ENCODE measurements at regions not wholly inside any gene's neighbourhood (a gene's known extent, or its start where the extent isn't known, plus 50 kb on each side); places are given as distances from the start of the nearest gene placed in this dataset.

DNA sequence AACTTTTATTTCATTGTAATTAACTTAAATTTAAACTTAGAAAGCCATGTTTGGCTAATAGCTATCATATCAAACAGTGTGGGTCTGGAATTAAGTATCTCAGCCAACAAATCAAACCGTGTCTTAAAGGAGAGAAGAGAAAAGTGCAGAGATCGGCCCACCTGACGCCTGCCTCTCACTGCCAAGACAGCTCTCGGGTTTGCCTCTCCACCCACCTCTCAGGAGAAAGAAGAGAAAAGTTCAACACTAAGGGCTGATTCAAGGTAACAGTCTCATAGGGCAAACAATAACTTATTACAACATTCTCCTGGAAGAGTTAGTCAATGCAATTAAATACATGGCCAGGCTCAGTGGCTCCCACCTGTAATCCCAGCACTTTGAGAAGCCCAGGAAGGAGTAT, 64.8 kb upstream of the PRR20G start:
- Histone ChIP-seq H3K4me2 (ENCODE audit: low read length) (no peak overlapping the region), H3K79me2 (ENCODE audit: insufficient read depth, low read length) (no peaks in the 10 kb centered on the region), H3K9ac (ENCODE audit: low read length) (no peak overlapping the region), H3K9me2 (ENCODE audit: insufficient read depth) (no peaks in the 10 kb centered on the region), H2AFZ (ENCODE audit: low read depth, low read length, poor library complexity, severe bottlenecking) (no peak overlapping the region), H3K9me3 (ENCODE audit: control insufficient read depth in 1 of 2, insufficient read depth in 1 of 2, low read depth in 1 of 2, low read length in 2 of 2) (peaks cover 5 to 6% of the 10 kb centered on the region in 2 experiments; a peak in 2 of 4 replicates), H4K20me1 (ENCODE audit: insufficient read depth) (no peaks in the 10 kb centered on the region), H3K27ac (ENCODE audit: low read depth, low read length) (no peak overlapping the region), H3K4me3 (replicated peaks in 1 of 2; ENCODE audit: low read depth in 1 of 2, low read length in 2 of 2) (no peak overlapping the region), H3K4me1 (ENCODE audit: control insufficient read depth in 1 of 2, insufficient read depth in 2 of 2, low read length in 2 of 2) (no peaks in the 10 kb centered on the region), H3K27me3 (ENCODE audit: insufficient read depth, low read length) (no peaks in the 10 kb centered on the region), H3K36me3 (ENCODE audit: control insufficient read depth in 1 of 2, insufficient read depth in 2 of 2, low read length in 2 of 2) (no peaks in the 10 kb centered on the region)
- no TSS peak for BruUV-seq (replicated peaks)
- intact Hi-C loops (cut with micrococcal nuclease), result no loop called here
- no peak for DNase-seq (ENCODE audit: low read depth, low spot score)
- no peak for ATAC-seq
- POLR2A ChIA-PET, result no interaction called here
- TF ChIP-seq EZH2 (IDR thresholded peaks at IDR 0.05), result no peak
- no peak for TF ChIP-seq POLR2A (IDR thresholded peaks at IDR 0.05; ENCODE audit: borderline replicate concordance, extremely low read depth, insufficient read depth, insufficient read length)
- no peak for TF ChIP-seq RAD21 (IDR thresholded peaks at IDR 0.05; ENCODE audit: low read depth)
- no peak for TF ChIP-seq TCF7L2 (IDR thresholded peaks at IDR 0.05; ENCODE audit: borderline replicate concordance, extremely low read depth, insufficient read depth, insufficient read length)
- no peak for TF ChIP-seq EZH2phosphoT487 (IDR thresholded peaks at IDR 0.05; ENCODE audit: borderline replicate concordance)
- no peak for TF ChIP-seq SP1 (IDR thresholded peaks at IDR 0.05; ENCODE audit: low read depth)
- no peak for TF ChIP-seq ZNF274 (IDR thresholded peaks at IDR 0.05; ENCODE audit: low read depth, low read length)
- no peak for TF ChIP-seq CBX3 (IDR thresholded peaks at IDR 0.05; ENCODE audit: low read depth)
- RAD21 ChIA-PET (ENCODE audit: low non-redundant PET in 1 of 2, low total read pairs in 2 of 2, uncharacterized antibody in 2 of 2, unreplicated experiment in 2 of 2), result no interaction called here
- CTCF ChIA-PET, result no interaction called here

DNA sequence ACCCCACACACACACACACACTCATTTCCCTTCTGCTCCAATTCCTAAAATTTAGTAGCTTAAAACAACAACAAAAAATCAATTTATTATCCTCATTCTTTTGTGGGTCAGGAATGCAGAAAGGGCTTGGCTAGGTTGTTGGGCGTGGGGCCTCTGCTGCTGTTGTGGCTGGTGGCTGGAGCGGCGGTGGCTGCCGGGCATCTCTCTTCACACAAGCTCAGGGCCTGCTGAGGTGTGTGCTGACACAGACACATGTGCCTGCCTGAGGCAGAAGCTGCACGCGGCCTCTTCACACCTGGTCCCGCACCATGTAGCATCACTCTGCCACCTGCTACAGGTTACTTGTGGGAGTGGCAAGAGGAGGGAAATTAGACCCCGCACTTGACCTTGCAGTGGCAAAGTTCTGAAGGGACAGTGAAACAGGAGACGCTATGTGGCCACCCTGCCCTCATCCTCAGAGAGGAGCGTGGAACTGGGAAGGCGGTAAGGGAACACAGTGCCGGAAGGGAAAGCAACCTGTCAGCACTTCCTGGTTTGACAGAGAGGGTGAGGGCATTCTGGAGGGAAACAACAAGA, 64.0 kb upstream of the PRR20G start:
- no peaks in the 10 kb centered on the region for H4K20me1 ChIP-seq (ENCODE audit: insufficient read depth)
- no TSS peak for BruUV-seq (replicated peaks)
- intact Hi-C loops (cut with micrococcal nuclease), result no loop called here
- TF ChIP-seq FOSL1 (IDR thresholded peaks at IDR 0.05; ENCODE audit: low read depth), result no peak
- no peaks in the 10 kb centered on the region for H3K4me1 ChIP-seq (ENCODE audit: control insufficient read depth in 1 of 2, insufficient read depth in 2 of 2, low read length in 2 of 2)
- H3K9me2 ChIP-seq (ENCODE audit: insufficient read depth), result no peaks in the 10 kb centered on the region
- no peak overlapping the region for H3K9ac ChIP-seq (ENCODE audit: low read length)
- H3K27ac ChIP-seq (ENCODE audit: low read depth, low read length), result no peak overlapping the region
- H3K27me3 ChIP-seq (ENCODE audit: insufficient read depth, low read length), result no peaks in the 10 kb centered on the region
- POLR2A ChIA-PET, result no interaction called here
- RAD21 ChIA-PET (ENCODE audit: low non-redundant PET in 1 of 2, low total read pairs in 2 of 2, uncharacterized antibody in 2 of 2, unreplicated experiment in 2 of 2), result no interaction called here
- H3K36me3 ChIP-seq (ENCODE audit: control insufficient read depth in 1 of 2, insufficient read depth in 2 of 2, low read length in 2 of 2), result no peaks in the 10 kb centered on the region
- H2AFZ ChIP-seq (ENCODE audit: low read depth, low read length, poor library complexity, severe bottlenecking), result no peak overlapping the region
- H3K9me3 ChIP-seq (ENCODE audit: control insufficient read depth in 1 of 2, insufficient read depth in 1 of 2, low read depth in 1 of 2, low read length in 2 of 2), result peaks cover 5 to 6% of the 10 kb centered on the region in 2 experiments; a peak in 2 of 4 replicates
- ATAC-seq (no peak), DNase-seq (ENCODE audit: low read depth, low spot score) (no peak)
- H3K79me2 ChIP-seq (ENCODE audit: insufficient read depth, low read length), result no peaks in the 10 kb centered on the region
- CTCF ChIA-PET, result no interaction called here
- H3K4me3 ChIP-seq (replicated peaks in 1 of 2; ENCODE audit: low read depth in 1 of 2, low read length in 2 of 2), result no peak overlapping the region
- no peak overlapping the region for H3K4me2 ChIP-seq (ENCODE audit: low read length)

Data from HCT116 (cell line).